NAMALWA (cell line): ENCODE measurements at regions not wholly inside any gene's neighbourhood (a gene's known extent, or its start where the extent isn't known, plus 50 kb on each side); places are given as distances from the start of the nearest gene placed in this dataset.

Experiments
- DNase-seq: peaks from one replicate; pipeline ENCODE4 v3.0.0-alpha.2; 2015; ENCODE audit warnings: low spot score

- DNase-seq = no peak
Observed at GRCh38 chr3:168386301-168386700, 290.6 kb upstream of the GOLIM4 start.

GRCh38 chr3:168384990-168385389 lies 289.3 kb upstream of the GOLIM4 start:
- no peak for DNase-seq

GRCh38 chr3:168383573-168383972 lies 287.8 kb upstream of the GOLIM4 start:
- no peak for DNase-seq

- no peak for DNase-seq
Observed at GRCh38 chr3:168371846-168372245, 276.1 kb upstream of the GOLIM4 start.

- no peak for DNase-seq
Observed at GRCh38 chr3:168364967-168365366, 269.2 kb upstream of the GOLIM4 start.

GRCh38 chr3:168362661-168363247 lies 267.0 kb upstream of the GOLIM4 start:
- no peak for DNase-seq

GRCh38 chr3:168362156-168362555 lies 266.4 kb upstream of the GOLIM4 start:
- DNase-seq = no peak

- no peak for DNase-seq
Observed at GRCh38 chr3:168360993-168361392, 265.3 kb upstream of the GOLIM4 start.

- DNase-seq = no peak
Observed at GRCh38 chr3:168342946-168343850, 247.5 kb upstream of the GOLIM4 start.

GRCh38 chr3:168341956-168342936 lies 246.5 kb upstream of the GOLIM4 start:
- no peak for DNase-seq

GRCh38 chr3:168341192-168341815 lies 245.6 kb upstream of the GOLIM4 start:
- no peak for DNase-seq

- no peak for DNase-seq
Observed at GRCh38 chr3:168338161-168338560, 242.4 kb upstream of the GOLIM4 start.

GRCh38 chr3:168336276-168336675 lies 240.6 kb upstream of the GOLIM4 start:
- no peak for DNase-seq

GRCh38 chr3:168333410-168333935 lies 237.7 kb upstream of the GOLIM4 start:
- no peak for DNase-seq

- no peak for DNase-seq
Observed at GRCh38 chr3:168331756-168332155, 236.0 kb upstream of the GOLIM4 start.

GRCh38 chr3:168330983-168331382 lies 235.3 kb upstream of the GOLIM4 start:
- no peak for DNase-seq

- no peak for DNase-seq
Observed at GRCh38 chr3:168327856-168328255, 232.1 kb upstream of the GOLIM4 start.

GRCh38 chr3:168325684-168326083 lies 230.0 kb upstream of the GOLIM4 start:
- DNase-seq = no peak

GRCh38 chr3:168322941-168323340 lies 227.2 kb upstream of the GOLIM4 start:
- no peak for DNase-seq

- DNase-seq = no peak
Observed at GRCh38 chr3:168314166-168314565, 218.4 kb upstream of the GOLIM4 start.

- no peak for DNase-seq
Observed at GRCh38 chr3:168312984-168313383, 217.3 kb upstream of the GOLIM4 start.

- DNase-seq = no peak
Observed at GRCh38 chr3:168307893-168308292, 212.2 kb upstream of the GOLIM4 start.
